NCI-H524 (cell line): ENCODE measurements at regions not wholly inside any gene's neighbourhood (a gene's known extent, or its start where the extent isn't known, plus 50 kb on each side); places are given as distances from the start of the nearest gene placed in this dataset.
A peak's percentile ranks its signal among the peaks of the same experiment; 100 is the strongest.
"Not testable (repeated sequence)": the region's sequence is repeated elsewhere in the genome, so short reads cannot be mapped to it uniquely, and the experiment has no call there.

Source experiments
- DNase-seq, 2 experiments: peaks; one replicate each; lab custom pipeline; 2025; lab: John Stamatoyannopoulos, UW

- DNase-seq = no peak
Measured at GRCh38 chr1:222416001-222416791, 131.7 kb downstream of the HHIPL2 start.

DNA sequence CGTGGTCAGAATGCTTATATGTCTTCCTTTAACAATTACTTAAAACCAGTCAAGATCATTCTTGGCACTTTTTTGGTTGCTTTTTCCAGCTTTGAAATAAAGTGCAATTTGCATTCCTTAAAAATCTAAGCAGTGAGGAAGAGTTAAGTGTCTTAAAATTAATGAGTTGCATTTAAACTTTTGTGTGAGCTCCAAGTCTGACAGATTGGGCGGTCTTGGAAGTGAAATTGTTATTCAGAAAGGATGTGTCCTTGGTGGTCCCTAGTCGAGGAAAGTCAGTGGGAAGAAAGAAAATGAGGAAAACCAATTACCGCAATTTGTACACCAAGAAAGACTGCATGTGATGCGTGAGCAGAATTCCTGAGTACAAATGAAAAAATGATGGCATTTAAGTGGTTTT is 132.5 kb downstream of the HHIPL2 start:
- DNase-seq = no peak

- DNase-seq = no peak
Measured at GRCh38 chr1:222413991-222414549, 133.8 kb downstream of the HHIPL2 start.

- DNase-seq = no peak
Measured at GRCh38 chr1:222413436-222413835, 134.5 kb downstream of the HHIPL2 start.

GRCh38 chr1:222404710-222405109 is 143.2 kb downstream of the HHIPL2 start:
- no peak for DNase-seq

- no peak for DNase-seq
Measured at GRCh38 chr1:222399197-222399596, 148.7 kb downstream of the HHIPL2 start.

DNA sequence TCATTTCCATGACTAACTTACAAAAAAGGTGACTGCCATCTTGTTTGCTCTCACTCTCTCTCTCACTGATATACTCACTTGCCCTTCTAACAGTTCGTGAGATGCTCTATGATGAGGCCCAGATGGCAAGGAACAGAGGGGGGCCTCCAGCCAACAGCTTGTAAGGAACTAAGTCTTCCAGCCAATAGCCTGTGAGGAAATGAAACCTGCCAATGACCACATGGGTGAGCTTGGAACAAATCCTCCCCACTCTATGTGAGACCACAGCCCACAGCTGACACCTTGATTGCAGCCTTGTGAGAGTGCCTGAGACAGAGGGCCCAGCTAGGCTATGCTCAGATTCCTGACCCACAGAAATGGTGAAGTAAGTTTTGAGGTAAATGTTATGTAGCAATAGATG is 153.7 kb downstream of the HHIPL2 start:
- DNase-seq = peak in 1 of 2 experiments; percentile 49

DNA sequence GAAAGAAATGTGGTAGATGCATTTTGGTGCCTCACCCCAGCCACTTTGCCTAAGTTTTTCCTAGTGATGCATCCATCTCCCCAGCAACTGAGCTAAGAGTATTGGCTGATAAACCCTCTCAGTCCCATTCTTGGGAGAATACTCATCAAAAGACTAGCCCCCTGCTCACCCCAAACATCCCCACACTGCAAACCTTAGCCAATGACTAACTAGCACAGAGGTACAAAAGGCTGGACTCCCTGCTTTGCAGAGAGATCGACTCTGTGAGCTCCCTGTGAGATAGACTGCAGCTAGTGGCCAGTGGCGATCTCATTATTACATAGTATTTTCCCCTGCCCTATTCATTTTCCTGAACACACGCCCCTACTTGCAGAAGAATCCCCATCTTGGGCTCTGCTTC is 155.3 kb downstream of the HHIPL2 start:
- no peak for DNase-seq

GRCh38 chr1:222390181-222390580 is 157.7 kb downstream of the HHIPL2 start:
- no peak for DNase-seq

DNA sequence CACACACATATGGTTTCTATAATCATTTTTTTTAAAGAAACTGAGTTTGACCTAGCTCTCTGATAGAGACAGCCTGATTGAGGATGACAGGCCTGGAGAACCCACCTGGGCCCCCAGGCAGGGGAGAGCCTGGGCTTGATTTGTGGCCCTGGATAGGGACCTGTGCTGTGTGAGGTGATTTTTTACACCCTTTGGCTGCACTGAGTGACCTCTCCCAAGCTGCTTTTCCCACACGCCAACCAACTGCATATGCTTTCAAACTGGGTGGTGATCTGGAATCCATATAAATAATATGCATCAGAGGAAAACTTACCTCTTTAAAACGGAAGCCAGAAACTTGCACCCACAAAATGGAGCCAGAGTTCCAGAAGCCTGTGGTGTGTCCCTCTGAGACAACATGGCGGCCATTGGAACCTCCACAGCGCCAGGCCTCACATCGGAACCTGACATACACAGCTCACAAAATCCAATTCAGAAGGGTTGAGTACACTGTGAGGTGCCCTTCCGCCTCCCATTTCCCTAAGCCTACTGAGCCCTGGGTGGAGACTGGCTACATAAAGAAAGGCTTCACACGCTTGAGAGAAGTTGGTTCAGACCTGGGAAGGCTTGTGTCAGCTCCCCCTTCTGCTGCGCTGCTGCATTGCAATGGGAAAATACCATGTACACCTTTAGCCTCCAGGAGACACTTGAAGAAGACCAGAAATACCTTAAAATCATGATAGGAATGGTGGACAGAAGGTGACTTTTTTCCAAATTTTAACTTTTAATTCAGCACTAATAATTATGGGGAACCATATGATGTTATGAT is 160.7 kb downstream of the HHIPL2 start:
- peak in 1 of 2 experiments; percentile 36 for DNase-seq

- no peak for DNase-seq
Measured at GRCh38 chr1:222385955-222386354, 161.9 kb downstream of the HHIPL2 start.

DNA sequence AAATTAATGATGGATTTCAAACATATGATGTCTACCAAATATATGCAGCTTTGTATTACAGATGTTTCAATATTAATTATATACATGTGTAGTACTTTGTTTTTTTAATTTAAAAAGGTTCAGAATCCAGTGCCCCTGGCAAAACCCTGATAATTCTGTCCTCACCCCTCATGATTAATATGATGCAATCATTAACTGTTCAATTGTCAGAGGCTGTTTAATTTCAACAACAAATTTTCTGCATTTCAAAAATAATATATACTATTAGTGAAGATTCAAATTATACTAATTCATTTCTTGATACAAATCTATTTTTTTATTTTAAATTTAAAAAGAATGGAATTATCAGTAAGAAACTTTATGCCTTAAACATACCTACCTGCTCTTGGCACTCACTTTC is 162.6 kb downstream of the HHIPL2 start:
- DNase-seq = no peak

DNA sequence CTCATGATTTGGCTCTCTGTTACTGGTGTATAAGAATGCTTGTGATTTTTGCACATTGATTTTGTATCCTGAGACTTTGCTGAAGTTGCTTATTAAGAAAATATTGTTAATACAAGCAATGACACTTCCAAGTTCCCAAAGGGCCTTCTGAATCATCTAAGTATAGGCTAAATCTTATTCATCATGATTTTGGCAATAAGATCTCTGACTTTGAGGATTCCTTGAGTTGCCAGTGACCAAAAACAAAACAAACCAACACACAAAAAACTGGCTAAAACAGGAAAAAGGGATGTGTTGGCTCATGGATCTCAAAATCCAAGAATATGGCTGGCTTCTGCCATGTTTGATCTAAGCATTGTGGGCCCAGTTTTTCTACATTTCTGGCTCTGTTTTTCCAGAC is 163.4 kb downstream of the HHIPL2 start:
- no peak for DNase-seq

- no peak for DNase-seq
Measured at GRCh38 chr1:222382171-222382570, 165.7 kb downstream of the HHIPL2 start.

DNA sequence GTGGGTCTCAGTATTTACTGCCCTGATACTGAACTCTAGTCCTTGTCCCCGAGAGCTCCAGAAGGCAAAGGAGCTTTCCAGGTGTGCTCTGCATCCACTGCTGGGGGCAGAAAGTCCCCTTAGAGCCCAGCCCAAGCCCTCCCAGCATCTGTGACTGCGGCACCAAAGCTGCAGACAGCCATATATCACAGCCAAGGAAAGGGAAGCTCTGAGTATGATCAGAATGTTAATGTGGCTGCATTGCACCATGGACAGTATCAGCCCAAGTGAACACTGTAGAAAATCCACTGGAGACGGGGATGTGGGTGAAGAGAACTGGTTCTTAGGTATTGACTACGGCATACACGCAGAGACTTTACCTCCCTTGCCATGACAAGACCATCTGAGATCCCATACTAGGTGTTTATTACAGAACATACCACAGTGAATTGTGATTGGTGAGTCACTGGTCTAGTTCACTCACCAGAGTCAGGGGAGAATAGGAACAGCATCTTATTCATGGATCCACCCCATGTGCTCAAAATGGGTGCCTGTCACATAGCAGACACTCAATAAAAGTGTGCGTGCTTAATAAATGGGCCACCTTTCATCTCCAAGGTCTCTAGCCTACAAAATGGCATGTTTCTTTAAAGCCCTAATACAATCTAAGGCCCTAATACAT is 170.3 kb downstream of the HHIPL2 start:
- DNase-seq = no peak

DNA sequence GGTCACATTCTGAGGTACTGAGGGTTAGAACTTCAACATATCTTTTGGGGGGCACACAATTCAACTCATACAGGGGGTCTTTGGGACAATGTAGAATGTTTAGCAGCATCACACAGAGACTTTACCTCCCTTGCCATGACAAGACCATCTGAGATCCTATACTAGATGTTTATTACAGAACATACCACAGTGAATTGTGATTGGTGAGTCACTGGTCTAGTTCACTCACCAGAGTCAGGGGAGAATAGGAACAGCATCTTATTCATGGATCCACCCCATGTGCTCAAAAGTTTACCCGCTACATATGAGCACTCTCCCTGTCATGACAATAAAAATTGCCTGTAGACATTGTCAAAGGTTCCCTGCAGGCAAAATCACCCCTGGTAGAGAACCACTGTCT is 171.1 kb downstream of the HHIPL2 start:
- DNase-seq = not testable (repeated sequence)

DNA sequence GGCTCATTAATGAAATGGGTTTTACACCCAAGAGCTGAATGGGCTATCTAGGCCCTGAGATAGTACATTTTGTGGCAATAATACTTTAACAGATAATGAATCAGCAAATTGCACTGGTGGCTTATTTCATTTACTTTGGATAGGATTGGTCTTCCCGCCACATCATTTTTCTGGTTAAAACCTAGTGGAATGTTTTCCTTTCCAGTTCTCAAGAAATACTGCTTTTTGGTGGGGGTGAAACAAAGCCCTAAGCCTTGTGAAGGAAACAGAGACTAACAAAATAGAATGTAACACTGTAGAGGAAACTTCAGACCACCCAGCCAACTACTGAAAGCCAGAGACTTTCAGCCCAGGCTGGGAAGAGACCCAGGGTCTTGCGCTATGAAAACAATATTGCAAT is 172.2 kb downstream of the HHIPL2 start:
- no peak for DNase-seq

DNA sequence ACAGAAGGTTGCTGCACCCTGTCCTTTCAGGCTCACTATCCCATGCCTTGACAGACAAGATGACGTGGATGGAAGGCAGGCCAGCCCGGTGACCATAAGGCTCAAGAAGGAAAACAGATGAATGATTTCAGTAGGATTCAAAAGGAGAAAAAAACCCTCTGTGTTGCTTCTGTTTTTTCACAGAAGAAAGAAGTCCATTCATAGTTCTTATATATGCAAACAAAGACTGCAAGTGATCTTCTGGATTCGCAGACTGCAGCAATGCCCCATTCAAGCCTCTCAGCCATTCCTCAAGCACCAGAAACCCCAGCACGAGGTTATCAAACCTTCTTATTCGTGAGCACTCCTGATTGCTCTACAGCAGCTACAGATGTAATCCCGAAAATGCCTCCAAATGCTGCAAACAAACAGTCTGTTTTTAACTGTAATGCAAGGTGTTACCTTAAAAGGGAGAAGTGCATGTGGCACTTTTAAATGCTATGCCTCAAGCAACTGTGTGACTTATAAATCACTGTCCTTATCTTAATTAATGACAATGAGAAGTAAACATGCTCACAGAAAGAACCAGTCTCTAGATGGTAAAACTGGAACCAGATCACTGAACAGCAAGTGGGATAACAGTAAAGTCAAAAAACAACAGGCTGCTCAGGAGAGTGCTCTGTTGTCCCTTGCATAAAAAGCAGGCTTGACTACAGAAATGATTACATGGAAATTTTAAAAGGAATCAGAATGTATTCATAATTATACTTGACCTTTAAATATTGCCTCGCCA is 173.9 kb downstream of the HHIPL2 start:
- no peak for DNase-seq

DNA sequence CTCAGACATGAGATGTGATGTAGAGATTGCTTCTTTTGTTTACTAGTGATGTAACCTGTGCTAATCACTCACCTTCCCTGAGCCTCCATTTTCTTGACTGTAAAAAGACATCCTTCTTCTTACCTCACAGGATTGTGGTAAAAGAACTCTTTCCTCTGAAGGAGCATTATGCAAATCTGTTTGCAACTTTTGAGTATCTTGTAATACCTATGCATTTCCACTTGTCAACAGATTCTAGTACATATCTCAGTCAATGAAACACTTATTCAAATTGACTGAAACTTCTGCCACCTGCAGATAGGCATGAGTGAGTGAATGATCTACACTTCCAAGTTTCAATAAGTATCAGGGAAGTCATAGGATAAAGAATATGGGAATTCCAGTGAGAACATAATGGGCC is 174.7 kb downstream of the HHIPL2 start:
- DNase-seq = no peak

- DNase-seq = no peak
Measured at GRCh38 chr1:222372221-222372620, 175.7 kb downstream of the HHIPL2 start.

GRCh38 chr1:222370913-222371675 is 176.8 kb downstream of the HHIPL2 start:
- no peak for DNase-seq
